ENCODE measurements at regions not wholly inside any gene's neighbourhood (a gene's known extent, or its start where the extent isn't known, plus 50 kb on each side); places are given as distances from the start of the nearest gene placed in this dataset.
A peak's percentile ranks its signal among the peaks of the same experiment; 100 is the strongest.
"Not testable (repeated sequence)": the region's sequence is repeated elsewhere in the genome, so short reads cannot be mapped to it uniquely, and the experiment has no call there.

- no peak overlapping the region for H3K27ac ChIP-seq (ENCODE audit: low read length)
- no peaks in the 10 kb centered on the region for H4K20me1 ChIP-seq (ENCODE audit: low read length)
- ChIA-PET POLR2A (ENCODE audit: unreplicated experiment) (no interaction called here), CTCF (interaction anchor here (0.6 kb wide), 2 partner anchors 222 to 288 kb away, joined by 4 read pairs; no protein-coding TSS in a partner anchor)
- no peak for ATAC-seq
- intact Hi-C loops (cut with micrococcal nuclease) = no loop called here
- DNase-seq = no peak
- H3K4me3 ChIP-seq (ENCODE audit: low read length) = no peak overlapping the region
- no TSS peak for BruUV-seq (replicated peaks)
- TF ChIP-seq EZH2phosphoT487 (IDR thresholded peaks at IDR 0.05; ENCODE audit: borderline replicate concordance, low read length) (no peak), CTCF (conservative IDR thresholded peaks at IDR 0.05; ENCODE audit: low read depth, low read length) (no peak), EZH2 (IDR thresholded peaks at IDR 0.05; ENCODE audit: low read length, unreplicated experiment) (no peak)
- H3K9me2 ChIP-seq (replicated peaks; ENCODE audit: low read length) = no peaks in the 10 kb centered on the region
- H3K79me2 ChIP-seq (ENCODE audit: low read length) = no peaks in the 10 kb centered on the region
- H3K36me3 ChIP-seq (ENCODE audit: low read depth, low read length) = no peaks in the 10 kb centered on the region
- H3K4me2 ChIP-seq (ENCODE audit: low read length) = no peak overlapping the region
- peaks cover 33% of the 10 kb centered on the region for H3K27me3 ChIP-seq (ENCODE audit: low read length)
- H3K4me1 ChIP-seq (ENCODE audit: insufficient read depth, low read length) = no peaks in the 10 kb centered on the region
- H3F3A ChIP-seq (ENCODE audit: low read length, unreplicated experiment) = no peaks in the 10 kb centered on the region
- H3K9me3 ChIP-seq (ENCODE audit: low read length) = no peaks in the 10 kb centered on the region
- H2AFZ ChIP-seq (ENCODE audit: low read length) = no peak overlapping the region
- H3K9ac ChIP-seq (ENCODE audit: low read length) = no peak overlapping the region
These were observed 686.6 kb upstream of the MIS18BP1 start for GRCh38 chr14:45939572-45939971.

- H4K20me1 ChIP-seq (ENCODE audit: low read length); BruUV-seq (replicated peaks); H3K36me3 ChIP-seq (ENCODE audit: low read depth, low read length); H3K9me2 ChIP-seq (replicated peaks; ENCODE audit: low read length); POLR2A ChIA-PET (ENCODE audit: unreplicated experiment); H3K9me3 ChIP-seq (ENCODE audit: low read length); H3K79me2 ChIP-seq (ENCODE audit: low read length); H3K27me3 ChIP-seq (ENCODE audit: low read length); H3K9ac ChIP-seq (ENCODE audit: low read length); intact Hi-C loops (cut with micrococcal nuclease); H3F3A ChIP-seq (ENCODE audit: low read length, unreplicated experiment); H3K4me3 ChIP-seq (ENCODE audit: low read length); H2AFZ ChIP-seq (ENCODE audit: low read length); CTCF ChIA-PET; H3K27ac ChIP-seq (ENCODE audit: low read length): not testable (repeated sequence)
- Histone ChIP-seq H3K4me2 (ENCODE audit: low read length) (peak overlapping the region; percentile 31), H3K4me1 (ENCODE audit: insufficient read depth, low read length) (peaks cover 13% of the 10 kb centered on the region)
- ATAC-seq (peak; percentile 81), DNase-seq (peak; percentile 85)
These were observed 667.0 kb upstream of the MIS18BP1 start for GRCh38 chr14:45919995-45920394.

- Histone ChIP-seq H3K4me3 (ENCODE audit: low read length) (no peak overlapping the region), H3K36me3 (ENCODE audit: low read depth, low read length) (peaks cover 6% of the 10 kb centered on the region; the same call in 1 of the 2 replicates), H3K9me3 (ENCODE audit: low read length) (peaks cover 10% of the 10 kb centered on the region), H3F3A (ENCODE audit: low read length, unreplicated experiment) (peaks cover 3% of the 10 kb centered on the region), H3K9ac (ENCODE audit: low read length) (no peak overlapping the region), H3K27ac (ENCODE audit: low read length) (no peak overlapping the region), H3K79me2 (ENCODE audit: low read length) (no peaks in the 10 kb centered on the region), H3K9me2 (replicated peaks; ENCODE audit: low read length) (no peaks in the 10 kb centered on the region), H4K20me1 (ENCODE audit: low read length) (no peaks in the 10 kb centered on the region), H2AFZ (ENCODE audit: low read length) (no peak overlapping the region), H3K4me2 (ENCODE audit: low read length) (no peak overlapping the region), H3K27me3 (ENCODE audit: low read length) (no peaks in the 10 kb centered on the region), H3K4me1 (ENCODE audit: insufficient read depth, low read length) (peaks cover 13% of the 10 kb centered on the region)
- no peak for ATAC-seq
- no TSS peak for BruUV-seq (replicated peaks)
- TF ChIP-seq CTCF (conservative IDR thresholded peaks at IDR 0.05; ENCODE audit: low read depth, low read length) (no peak), EZH2phosphoT487 (IDR thresholded peaks at IDR 0.05; ENCODE audit: borderline replicate concordance, low read length) (no peak), EZH2 (IDR thresholded peaks at IDR 0.05; ENCODE audit: low read length, unreplicated experiment) (no peak)
- DNase-seq = no peak
- ChIA-PET CTCF (no interaction called here), POLR2A (ENCODE audit: unreplicated experiment) (no interaction called here)
- intact Hi-C loops (cut with micrococcal nuclease) = no loop called here
These were observed 663.4 kb upstream of the MIS18BP1 start for GRCh38 chr14:45916340-45916953.
